ENCODE measurements at regions not wholly inside any gene's neighbourhood (a gene's known extent, or its start where the extent isn't known, plus 50 kb on each side); places are given as distances from the start of the nearest gene placed in this dataset.

DNA sequence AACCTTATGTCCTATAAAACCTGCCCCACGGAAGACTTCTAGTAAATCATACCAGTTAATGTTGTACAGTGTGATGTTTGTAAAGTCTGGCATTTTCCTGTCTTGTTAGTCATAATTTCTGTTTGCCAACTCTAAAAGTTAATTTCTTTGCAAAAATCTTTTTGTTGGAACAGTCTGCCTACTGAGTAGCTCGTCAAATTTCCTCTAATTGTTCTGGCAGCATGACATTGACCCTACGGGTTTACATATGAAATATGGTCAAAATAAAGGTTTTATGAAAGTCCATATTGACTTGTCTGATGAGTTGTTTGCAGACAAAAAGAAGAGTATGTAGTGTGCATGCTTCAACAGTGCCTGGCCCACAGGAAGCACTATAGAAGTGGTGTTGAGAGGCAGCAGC, 79.8 kb upstream of the SOX2 start:
- ATAC-seq (no peak), DNase-seq (no peak), FAIRE-seq (no peak)
- no peak overlapping the region for H3K4me3 ChIP-seq
- TF ChIP-seq, protein P1, sequence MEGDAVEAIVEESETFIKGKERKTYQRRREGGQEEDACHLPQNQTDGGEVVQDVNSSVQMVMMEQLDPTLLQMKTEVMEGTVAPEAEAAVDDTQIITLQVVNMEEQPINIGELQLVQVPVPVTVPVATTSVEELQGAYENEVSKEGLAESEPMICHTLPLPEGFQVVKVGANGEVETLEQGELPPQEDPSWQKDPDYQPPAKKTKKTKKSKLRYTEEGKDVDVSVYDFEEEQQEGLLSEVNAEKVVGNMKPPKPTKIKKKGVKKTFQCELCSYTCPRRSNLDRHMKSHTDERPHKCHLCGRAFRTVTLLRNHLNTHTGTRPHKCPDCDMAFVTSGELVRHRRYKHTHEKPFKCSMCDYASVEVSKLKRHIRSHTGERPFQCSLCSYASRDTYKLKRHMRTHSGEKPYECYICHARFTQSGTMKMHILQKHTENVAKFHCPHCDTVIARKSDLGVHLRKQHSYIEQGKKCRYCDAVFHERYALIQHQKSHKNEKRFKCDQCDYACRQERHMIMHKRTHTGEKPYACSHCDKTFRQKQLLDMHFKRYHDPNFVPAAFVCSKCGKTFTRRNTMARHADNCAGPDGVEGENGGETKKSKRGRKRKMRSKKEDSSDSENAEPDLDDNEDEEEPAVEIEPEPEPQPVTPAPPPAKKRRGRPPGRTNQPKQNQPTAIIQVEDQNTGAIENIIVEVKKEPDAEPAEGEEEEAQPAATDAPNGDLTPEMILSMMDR (IDR thresholded peaks at IDR 0.05): no peak
- H3K27ac ChIP-seq: no peak overlapping the region
- no peaks in the 10 kb centered on the region for H3K27me3 ChIP-seq
- intact Hi-C loops (cut with DNase I): no loop called here
- no peaks in the 10 kb centered on the region for H3K9me3 ChIP-seq
- H3K36me3 ChIP-seq: no peaks in the 10 kb centered on the region
- no peaks in the 10 kb centered on the region for H3K4me1 ChIP-seq
- 62 to 73% methylated on average over 3 of the region's 3 CpGs for WGBS, 2 donors

GRCh38 chr3:181630853-181631252, 80.9 kb upstream of the SOX2 start:
- H3K9me3 ChIP-seq: no peaks in the 10 kb centered on the region
- TF ChIP-seq, protein P1 (IDR thresholded peaks at IDR 0.05): no peak
- H3K4me3 ChIP-seq: no peak overlapping the region
- no peaks in the 10 kb centered on the region for H3K27me3 ChIP-seq
- H3K36me3 ChIP-seq: no peaks in the 10 kb centered on the region
- no peaks in the 10 kb centered on the region for H3K4me1 ChIP-seq
- ATAC-seq (no peak), FAIRE-seq (no peak), DNase-seq (no peak)
- intact Hi-C loops (cut with DNase I): no loop called here
- H3K27ac ChIP-seq: no peak overlapping the region

DNA sequence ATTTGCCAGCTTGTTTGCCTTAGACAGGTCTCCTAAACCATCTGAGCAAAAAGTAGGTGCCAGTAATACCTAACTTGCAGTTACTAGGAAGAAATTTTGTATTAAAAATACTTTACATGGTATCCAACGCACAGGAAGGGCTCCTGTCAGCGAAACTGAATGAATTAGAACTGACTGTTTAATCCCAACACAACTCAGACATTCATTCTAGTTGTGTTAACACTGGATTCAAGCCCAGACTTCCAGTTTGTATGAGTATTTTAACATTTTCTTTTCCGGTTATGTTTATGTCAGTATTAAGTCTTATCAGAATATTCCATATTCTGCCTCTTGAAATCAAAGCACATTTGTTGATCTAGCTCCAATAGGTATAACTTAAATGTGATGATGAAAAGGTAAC, 82.0 kb upstream of the SOX2 start:
- 72 to 78% methylated on average over 3 of the region's 3 CpGs for WGBS, 2 donors
- intact Hi-C loops (cut with DNase I): no loop called here
- no peaks in the 10 kb centered on the region for H3K4me1 ChIP-seq
- FAIRE-seq: no peak
- TF ChIP-seq, protein P1 (IDR thresholded peaks at IDR 0.05): no peak
- H3K27ac ChIP-seq: no peak overlapping the region
- no peak overlapping the region for H3K4me3 ChIP-seq
- no peaks in the 10 kb centered on the region for H3K9me3 ChIP-seq
- no peaks in the 10 kb centered on the region for H3K36me3 ChIP-seq
- no peaks in the 10 kb centered on the region for H3K27me3 ChIP-seq
- no peak for ATAC-seq
- no peak for DNase-seq

- DNase-seq: no peak
- WGBS, 2 donors: 83 to 95% methylated on average over 1 of the region's 1 CpG
- intact Hi-C loops (cut with DNase I): no loop called here
These were observed 82.7 kb upstream of the SOX2 start for GRCh38 chr3:181629029-181629428.

DNA sequence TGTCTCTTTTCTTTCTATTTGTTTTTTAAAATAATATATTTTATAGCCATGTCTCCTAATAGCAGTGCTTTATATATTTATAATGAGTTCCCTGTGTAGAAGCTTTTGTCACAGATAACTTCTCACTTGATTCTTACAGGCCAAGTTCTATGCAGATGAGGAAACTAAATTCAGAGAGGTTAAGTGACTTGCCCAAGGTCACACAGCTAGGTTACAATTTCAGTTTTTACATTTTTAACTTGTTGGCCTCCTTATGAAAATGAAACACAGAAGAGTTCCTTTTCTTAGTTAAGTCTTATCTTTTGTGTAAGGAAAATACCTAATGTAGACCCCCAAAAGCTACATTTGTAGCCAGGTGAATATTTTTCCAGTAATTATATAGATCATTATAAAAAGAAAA, 83.3 kb upstream of the SOX2 start:
- Histone ChIP-seq H3K27me3 (no peaks in the 10 kb centered on the region), H3K4me1 (no peaks in the 10 kb centered on the region), H3K36me3 (no peaks in the 10 kb centered on the region), H3K27ac (no peak overlapping the region), H3K9me3 (no peaks in the 10 kb centered on the region), H3K4me3 (no peak overlapping the region)
- TF ChIP-seq, protein P1 (IDR thresholded peaks at IDR 0.05): no peak
- no peak for DNase-seq
- FAIRE-seq: no peak
- no peak for ATAC-seq
- intact Hi-C loops (cut with DNase I): no loop called here

More at GRCh38 chr3:181629029-181629428, 82.7 kb upstream of the SOX2 start:
- Histone ChIP-seq H3K4me1 (no peaks in the 10 kb centered on the region), H3K9me3 (no peaks in the 10 kb centered on the region), H3K27me3 (no peaks in the 10 kb centered on the region), H3K27ac (no peak overlapping the region), H3K4me3 (no peak overlapping the region), H3K36me3 (no peaks in the 10 kb centered on the region)
- TF ChIP-seq, protein P1 (IDR thresholded peaks at IDR 0.05): no peak
- FAIRE-seq (no peak), ATAC-seq (no peak)
